G401 (cell line): ENCODE measurements at regions not wholly inside any gene's neighbourhood (a gene's known extent, or its start where the extent isn't known, plus 50 kb on each side); places are given as distances from the start of the nearest gene placed in this dataset.
"Not testable (repeated sequence)": the region's sequence is repeated elsewhere in the genome, so short reads cannot be mapped to it uniquely, and the experiment has no call there.

ENCODE experiments used
- DNase-seq: peaks from one replicate; pipeline ENCODE4 v3.0.0-alpha.2; 2015; ENCODE audit warnings: low spot score
- in situ Hi-C: cut with HindIII; loops from 2 replicates; pipeline ENCODE4 v1.10.0; 2016; ENCODE audit warnings: low sequenced_read_pairs, mixed read lengths

DNA sequence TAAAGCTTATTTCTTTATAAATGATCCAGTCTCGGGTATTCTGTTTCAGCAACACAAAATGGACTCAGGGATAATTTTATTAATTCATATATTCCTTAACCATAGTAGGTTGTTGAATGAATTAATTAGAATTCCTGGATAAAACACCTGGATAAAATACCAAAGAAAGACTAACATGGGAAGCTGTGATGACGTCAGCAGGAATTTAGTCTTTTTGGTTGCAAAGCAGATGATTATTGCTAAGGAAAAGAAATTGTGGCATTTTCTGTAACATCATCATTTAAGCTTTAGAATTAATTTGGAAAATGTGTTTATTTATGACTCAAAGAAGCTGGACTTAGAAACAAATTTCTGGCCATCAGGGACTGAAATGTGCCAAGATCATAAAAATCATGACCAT is 228.3 kb upstream of the ZBTB20 start:
- in situ Hi-C loops, result no loop called here
- no peak for DNase-seq

- DNase-seq, result no peak
Measured at GRCh38 chr3:115380883-115381572, 233.9 kb upstream of the ZBTB20 start.

DNA sequence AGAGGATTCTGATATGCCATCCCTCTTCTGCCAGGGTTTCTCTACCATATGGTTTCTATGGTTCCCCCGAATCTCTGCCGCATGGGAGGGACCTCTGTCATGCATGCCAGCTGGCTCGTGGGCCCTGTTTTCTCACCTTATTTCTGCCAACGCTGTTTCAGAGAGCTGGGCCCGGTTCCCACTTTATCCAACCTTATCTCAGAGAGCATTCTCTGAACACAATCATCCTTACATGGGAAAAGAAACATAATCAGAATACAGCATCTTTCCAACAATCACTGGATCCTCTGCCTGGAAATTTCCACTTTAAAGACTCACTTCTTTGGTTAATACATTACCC is 234.5 kb upstream of the ZBTB20 start:
- DNase-seq, result peak; percentile 94
- in situ Hi-C loops, result no loop called here

More at GRCh38 chr3:115380883-115381572, 233.9 kb upstream of the ZBTB20 start:
- in situ Hi-C loops, result no loop called here

DNA sequence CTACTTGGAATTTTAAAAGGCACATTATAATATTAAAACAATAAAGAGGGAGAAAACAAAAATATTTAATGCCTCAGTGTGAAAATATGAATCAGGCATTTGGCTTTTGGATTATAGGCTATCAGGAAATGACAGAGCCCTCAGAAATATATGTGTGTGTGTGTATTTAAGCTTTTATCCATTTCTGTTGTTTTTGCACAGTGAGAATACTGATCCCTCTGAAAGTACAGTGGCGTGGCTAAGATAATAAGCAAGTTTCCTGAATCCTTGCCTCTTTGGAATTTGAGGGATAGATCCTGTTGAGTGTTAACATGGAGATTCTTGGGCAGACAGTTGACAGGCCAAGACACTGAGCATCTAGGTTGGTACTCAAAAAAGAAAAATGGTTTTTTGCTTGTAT is 234.8 kb upstream of the ZBTB20 start:
- DNase-seq, result no peak
- in situ Hi-C loops, result no loop called here

GRCh38 chr3:115384381-115384780 is 237.3 kb upstream of the ZBTB20 start:
- no peak for DNase-seq
- in situ Hi-C loops, result no loop called here

- DNase-seq, result no peak
- in situ Hi-C loops, result no loop called here
Measured at GRCh38 chr3:115385774-115386730, 237.3 kb upstream of the GAP43 start.

DNA sequence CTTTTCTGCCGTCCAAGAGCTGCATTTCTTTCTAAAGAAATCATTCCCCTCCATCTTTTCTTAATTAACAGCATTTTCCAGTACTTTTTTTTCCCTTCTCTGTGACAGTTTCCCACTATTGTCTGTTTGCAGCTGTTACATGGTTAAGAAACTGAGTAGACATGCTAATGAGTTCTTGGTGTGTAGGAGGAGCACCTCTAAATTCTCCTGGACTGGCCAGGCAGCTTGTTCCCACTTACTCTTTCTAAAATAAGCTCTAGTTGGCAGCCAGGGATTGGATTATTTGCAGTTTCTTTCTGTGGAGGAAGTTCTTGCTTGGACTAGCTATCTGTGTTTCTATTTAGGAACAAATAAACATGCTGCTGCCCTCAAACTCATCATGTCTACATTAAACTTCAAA is 235.1 kb upstream of the GAP43 start:
- no peak for DNase-seq
- in situ Hi-C loops, result no loop called here

DNA sequence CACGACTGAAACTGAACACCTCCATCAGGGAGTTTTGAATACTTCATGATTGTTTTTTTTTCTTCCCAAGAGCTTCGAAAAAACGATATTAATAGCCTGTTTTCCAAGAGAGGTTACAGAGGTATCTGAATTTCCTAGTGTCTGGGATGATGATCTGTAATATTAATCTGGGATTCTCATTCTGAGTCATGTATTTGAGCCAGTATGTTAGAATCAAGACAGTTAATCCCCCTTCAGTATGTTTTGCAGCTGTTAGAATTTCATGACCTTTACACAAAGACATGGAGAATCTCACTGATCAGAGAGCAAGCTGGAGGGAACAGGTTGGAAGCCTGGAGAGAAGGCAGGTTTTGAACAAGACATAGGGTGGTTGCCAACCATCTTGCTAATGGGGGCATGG is 234.5 kb upstream of the GAP43 start:
- DNase-seq, result no peak
- in situ Hi-C loops, result no loop called here

DNA sequence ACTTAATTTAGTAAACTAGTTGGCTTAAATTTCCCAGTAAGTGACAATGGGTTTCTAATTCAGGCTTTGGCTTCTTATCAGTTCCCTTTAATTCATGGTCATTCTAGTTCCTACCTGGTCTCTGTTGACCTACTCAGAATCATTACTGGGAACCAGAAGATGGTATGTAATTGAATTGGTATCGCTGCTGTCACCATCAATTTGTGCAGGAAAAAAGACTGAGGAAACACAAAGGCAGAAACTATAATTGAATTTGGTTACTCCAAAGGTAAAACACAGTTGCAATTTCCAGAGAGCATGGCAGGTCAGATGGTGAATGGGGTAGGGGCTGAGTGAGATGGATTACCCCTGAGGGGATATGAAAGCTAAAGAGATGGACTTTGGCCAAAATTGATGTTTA is 226.5 kb upstream of the GAP43 start:
- no peak for DNase-seq
- in situ Hi-C loops, result no loop called here

- no peak for DNase-seq
- in situ Hi-C loops, result no loop called here
Measured at GRCh38 chr3:115397433-115397832, 225.9 kb upstream of the GAP43 start.

- in situ Hi-C loops, result no loop called here
- no peak for DNase-seq
Measured at GRCh38 chr3:115398506-115398905, 224.8 kb upstream of the GAP43 start.

DNA sequence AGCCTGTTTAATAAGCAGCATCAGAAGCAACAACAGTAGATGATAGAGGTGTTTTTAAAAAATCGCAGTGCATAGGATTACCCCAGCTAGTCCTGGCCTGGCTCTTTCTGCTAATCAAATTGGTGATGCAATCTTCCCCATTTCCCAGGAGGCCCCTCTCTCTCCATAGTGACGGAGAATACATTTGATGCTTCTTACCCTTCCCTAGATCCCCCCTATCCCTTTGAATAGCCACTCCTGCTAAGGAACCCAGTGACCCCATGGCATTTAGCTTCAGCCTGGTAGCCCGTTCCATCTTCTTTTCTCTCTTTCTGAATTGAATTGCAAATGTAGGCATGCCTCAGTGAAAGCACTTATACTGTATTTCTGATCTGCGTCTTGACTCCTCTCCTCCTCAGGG is 223.6 kb upstream of the GAP43 start:
- no peak for DNase-seq
- in situ Hi-C loops, result no loop called here

DNA sequence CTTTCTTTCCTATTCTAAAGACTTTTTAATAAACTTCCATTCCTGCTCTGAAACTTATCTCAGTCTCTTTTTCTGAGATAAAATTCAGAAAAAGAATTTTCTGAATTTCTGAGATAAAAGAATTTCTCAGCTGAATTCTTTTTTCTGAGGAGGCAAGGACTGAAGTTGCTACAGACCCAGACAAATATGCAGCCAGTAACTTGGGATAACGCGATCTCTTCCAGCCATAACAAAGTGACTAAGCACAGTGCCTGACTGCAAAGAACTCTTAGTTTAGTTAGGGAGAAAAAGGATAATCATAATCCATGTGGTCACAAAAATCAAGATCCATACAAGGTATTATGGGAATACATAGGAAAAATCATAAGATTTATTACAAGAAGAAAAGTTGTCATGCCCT is 222.0 kb upstream of the GAP43 start:
- in situ Hi-C loops, result no loop called here
- DNase-seq, result no peak

DNA sequence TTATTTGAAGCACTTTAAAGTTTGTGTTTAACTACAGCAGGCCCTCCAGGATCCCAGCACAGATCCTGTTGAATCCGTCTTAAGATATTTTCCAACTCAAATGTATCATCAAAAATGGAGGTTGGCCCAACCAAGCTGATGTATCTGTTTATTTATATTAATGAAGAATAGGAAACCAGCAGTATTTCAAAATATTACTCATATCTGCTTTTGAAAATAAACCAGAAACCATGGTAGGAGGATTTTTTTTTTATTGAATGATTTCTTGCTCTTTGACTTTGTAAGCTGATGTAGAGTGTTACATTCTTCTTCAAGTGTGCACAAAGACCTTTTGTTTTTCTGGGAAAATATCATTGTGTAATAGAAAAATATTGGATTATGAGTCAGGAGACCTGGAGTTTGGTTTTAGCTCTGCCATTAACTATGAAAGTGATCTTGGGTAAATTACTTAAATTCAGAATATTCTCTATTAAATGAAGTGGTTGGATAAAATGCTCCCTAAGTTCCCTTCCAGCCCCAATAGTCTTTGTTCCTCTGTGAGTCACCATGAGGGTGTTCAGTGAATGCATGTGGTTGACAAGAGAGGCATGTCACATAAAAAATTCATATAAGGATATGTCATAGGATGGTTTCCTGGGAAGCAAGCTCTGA is 221.3 kb upstream of the GAP43 start:
- in situ Hi-C loops, result no loop called here
- no peak for DNase-seq

DNA sequence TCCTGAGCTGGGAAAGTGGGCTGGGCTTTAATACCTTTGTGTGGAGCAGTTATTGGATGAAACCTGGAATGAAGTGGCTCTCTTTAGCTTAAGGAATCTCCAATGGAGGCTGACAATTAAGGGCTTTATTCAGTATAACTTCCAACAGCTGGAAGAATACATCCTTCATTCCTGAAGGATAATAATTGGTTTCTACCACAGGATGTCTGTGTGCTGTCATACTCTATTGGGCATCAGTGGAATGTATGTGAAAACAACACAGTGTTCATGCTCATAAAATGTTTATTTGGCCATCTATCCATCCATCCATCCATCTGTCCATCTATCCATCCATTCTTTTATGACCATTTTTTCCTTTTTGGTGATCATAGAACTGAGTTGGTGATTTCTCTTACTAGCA is 220.7 kb upstream of the GAP43 start:
- no peak for DNase-seq

DNA sequence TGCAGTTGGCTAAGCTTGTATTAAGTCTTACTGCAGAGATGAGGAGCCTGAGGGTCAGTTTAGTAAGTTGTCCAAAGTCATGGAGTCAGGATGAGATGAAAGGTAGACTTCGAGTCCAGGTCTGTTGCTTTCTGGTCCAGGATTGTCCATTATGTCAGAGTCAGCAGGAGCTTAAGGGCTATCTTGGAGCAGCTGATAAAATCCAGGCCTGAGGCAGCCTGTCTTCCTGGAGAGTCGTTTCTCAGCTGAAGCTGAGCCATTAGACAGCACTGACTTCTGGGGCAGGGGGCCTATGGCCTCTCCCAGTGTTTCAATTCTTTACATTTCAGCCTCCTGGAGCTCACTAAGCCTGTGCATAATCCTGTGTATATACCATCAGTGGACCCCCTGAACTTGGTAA is 219.5 kb upstream of the GAP43 start:
- in situ Hi-C loops, result no loop called here
- DNase-seq, result no peak

More for the DNA sequence above, 220.7 kb upstream of the GAP43 start:
- in situ Hi-C loops, result no loop called here

DNA sequence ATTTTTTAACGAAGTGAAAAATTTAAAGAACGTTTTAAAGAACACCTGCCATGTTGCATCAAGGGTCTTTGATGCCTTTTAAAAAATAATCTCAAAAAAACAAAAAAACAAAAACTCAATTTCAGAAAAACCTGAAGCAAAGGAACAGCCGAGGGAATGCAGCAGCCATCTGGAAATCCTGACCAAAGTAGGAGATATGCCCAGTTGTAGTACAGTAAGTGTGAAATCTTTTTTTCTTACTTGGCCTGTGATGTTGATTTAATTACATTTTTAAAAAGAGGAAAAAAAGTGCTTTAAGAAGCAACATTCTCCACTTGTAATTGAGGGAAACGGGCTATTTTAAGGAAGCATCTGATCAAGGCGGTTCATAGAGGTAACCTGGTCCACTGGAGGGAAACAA is 213.7 kb upstream of the GAP43 start:
- in situ Hi-C loops, result no loop called here
- DNase-seq, result no peak

DNA sequence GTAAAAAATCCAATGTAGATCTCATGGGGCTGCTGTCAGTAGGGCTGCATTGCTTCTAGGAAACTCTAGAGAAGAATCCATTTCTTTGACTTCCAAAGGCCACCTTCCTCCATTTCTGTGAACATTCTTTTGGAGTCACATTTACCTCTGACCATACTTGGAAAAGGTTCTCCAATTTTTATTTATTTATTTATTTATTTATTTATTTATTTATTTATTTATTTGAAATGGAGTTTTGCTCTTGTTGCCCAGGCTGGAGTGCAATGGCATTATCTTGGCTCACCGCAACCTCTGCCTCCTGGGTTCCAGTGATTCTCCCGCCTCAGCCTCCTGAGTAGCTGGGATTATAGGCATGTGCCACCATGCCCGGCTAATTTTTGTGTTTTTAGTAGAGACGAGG is 208.7 kb upstream of the GAP43 start:
- DNase-seq, in situ Hi-C loops: not testable (repeated sequence)

- in situ Hi-C loops, result no loop called here
- DNase-seq, result no peak
Measured at GRCh38 chr3:115415246-115415996, 207.9 kb upstream of the GAP43 start.

DNA sequence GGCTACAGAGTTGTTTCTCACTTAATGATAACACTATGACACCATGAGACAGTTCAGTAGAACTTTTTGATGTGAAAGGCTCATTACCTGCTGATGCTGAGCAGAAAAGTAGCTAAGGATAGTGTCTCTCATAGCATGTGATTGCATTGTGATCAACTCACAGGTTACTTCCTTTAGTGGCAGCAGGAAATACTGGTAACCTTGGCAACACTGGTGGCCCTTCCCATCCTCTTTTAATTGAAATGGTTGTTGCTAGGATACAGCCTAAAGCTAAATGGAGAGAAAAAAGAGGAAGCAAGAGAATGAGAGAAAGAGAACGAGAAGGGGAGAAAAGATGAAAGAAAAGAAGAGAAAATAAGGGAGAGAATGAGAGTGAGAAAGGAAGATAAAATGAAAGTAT is 204.7 kb upstream of the GAP43 start:
- in situ Hi-C loops, result no loop called here

More for the DNA sequence above, 204.7 kb upstream of the GAP43 start:
- no peak for DNase-seq
